GM20431 (cell line): ENCODE measurements at regions not wholly inside any gene's neighbourhood (a gene's known extent, or its start where the extent isn't known, plus 50 kb on each side); places are given as distances from the start of the nearest gene placed in this dataset.
"Not testable (repeated sequence)": the region's sequence is repeated elsewhere in the genome, so short reads cannot be mapped to it uniquely, and the experiment has no call there.

Experiments
- in situ Hi-C: fragments of 300-500 bp; cut with MseI, MboI; formaldehyde crosslinking; loops from one replicate; pipeline ENCODE4 v1.15.0; 2020; ENCODE audit warnings: low sequenced_read_pairs; ENCODE audit not compliant: unreplicated experiment

DNA sequence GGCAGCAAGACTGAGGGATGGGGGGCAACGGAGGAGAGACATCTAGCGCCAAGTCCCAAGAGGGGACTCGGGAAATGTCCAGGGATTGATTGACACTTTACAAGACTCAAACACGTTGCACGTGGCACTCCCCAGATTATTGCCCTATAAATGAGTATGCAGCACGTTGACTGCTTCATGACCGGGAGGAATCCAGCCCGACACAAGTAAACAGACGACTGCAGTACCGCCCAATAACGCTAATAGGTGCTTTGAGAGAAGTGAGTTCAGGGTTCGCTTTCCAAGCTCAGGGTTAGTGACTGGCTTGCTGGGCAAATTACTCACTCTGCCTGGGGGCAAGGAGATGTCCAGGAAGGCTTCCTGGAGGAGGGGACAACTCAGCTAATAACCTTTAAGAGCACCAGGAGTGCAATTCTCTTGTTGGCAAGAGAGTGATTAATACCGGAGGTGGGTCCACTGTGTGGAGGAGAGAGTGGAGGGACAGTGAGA is 73.3 kb upstream of the MYL10 start:
- in situ Hi-C loops: no loop called here

DNA sequence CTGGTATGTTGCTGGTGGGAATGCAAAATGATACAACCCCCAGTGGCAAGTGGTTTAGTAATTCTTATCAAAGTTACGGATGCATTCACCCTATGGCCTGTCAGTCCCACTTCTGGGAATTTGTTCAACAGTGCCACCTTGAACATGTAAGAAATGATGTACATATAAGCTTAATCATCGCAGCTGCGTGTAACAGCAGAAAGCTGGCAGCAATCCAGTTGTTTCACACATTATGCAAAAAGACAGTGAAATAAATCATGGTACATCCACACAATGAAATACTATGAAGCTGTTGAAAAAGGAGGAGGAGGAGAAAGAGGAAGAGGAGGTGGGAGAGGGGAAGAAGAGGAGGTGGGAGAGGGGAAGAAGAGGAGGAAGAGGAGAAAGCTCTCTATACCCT is 76.2 kb upstream of the MYL10 start:
- in situ Hi-C loops: no loop called here

DNA sequence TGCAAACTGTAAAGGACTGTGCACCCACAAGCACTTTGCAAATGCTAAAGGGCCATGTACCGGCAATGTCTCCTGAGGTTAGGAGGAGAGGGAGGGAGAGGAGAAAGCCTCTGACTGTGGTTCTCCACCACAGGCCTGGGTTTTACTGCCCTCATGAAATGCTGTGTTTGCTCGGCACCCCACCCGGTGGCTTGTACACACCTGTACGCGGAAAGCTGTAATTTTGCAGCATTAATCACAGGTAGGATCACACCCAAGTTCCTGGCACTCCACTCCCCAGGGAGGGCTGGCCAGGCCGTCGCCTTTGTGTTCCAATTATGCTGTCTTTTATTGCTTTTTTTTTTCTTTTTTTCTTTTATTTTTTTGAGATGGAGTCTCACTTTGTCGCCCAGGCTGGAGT is 78.5 kb upstream of the MYL10 start:
- in situ Hi-C loops: no loop called here

DNA sequence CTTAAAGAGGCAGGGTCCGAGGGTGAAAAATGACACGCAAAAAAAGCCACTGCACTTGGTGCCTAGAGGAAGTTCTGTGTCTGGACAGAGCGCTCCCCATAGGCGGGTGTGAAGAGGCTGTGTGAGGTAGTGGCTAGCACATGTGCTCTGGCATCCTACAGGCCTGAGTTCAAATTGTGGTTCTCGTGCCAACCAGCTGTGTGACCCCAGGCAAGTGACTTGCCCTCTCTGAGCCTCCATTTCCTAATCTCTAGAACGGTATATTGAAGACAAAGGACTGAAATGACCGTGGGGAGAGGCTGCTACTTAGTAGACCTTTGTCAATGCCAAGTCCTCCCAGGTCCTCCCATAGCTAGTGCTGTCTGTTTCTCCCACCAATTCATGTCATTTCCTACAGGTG is 79.1 kb upstream of the MYL10 start:
- in situ Hi-C loops: no loop called here

DNA sequence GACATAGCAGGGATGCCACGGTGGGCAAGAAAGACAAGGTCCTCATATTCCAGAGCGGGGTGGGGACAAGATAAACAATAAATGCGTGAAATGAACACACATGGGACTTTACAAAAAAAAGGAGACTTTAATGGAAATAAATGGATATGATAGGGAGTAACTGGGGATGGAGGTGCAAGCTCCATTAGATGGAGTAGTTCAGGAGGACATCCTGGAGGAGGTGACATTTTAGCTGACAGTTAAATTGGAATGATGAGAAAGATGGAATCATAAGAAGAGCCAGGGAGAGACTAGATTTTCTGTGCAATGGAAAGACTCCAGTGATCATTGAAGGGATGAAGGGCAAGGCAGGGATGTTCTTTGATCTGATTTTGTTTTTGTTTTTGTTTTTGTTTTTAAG is 83.6 kb upstream of the MYL10 start:
- in situ Hi-C loops: no loop called here

DNA sequence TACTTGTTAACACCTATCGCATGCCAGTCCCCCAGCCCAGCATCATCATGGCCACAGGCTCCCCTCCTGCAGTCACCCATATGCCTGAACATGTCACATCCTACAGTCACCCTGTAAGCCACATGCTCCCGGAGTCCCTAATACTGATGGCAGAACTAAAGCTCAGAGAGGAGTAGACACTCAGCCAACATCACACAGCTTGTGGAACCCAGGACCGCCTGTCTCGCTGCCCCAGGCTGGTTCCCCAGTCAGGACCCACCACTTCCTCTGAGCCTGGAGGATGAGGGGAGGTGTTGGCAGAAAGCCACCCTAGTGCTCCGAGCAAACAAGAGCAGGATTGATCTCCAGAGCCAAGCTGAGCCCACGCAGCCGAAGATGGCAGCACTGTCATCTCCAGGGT is 85.0 kb upstream of the MYL10 start:
- in situ Hi-C loops: no loop called here

DNA sequence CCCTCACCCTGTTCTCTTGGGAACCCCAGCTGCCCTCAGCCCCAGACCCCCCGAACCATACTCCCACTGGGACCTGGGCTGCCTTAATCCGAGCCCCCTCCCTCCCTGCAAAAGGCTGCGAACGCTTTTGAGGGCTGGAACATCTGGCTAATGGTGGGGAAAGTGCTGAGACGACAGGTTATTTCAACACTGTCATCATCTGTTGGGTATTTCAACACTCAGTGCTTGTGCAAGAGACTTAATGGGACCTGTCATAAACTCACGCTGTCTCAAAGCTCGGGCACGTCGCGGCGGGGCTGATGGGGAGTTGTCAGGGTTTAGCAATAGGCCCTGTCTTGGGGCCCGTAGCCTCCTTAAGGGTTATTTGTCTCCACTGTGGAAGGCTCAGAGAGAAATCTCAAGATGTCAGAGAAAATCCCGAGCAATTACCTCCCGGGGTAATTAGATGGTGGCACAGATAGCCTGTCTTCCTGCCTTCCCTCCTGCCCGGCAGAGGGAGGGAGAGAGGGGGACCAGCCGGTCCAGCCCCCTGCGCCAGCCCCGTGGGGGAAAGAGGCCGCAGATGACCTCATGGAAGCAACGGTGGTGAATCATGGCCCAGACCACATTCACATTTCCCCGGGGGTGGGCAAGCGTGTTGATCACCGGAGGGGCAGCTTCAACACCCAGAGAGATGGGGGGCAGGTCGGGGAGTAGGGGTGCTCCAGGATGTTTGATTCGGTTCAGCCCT is 88.7 kb upstream of the MYL10 start:
- in situ Hi-C loops: no loop called here

DNA sequence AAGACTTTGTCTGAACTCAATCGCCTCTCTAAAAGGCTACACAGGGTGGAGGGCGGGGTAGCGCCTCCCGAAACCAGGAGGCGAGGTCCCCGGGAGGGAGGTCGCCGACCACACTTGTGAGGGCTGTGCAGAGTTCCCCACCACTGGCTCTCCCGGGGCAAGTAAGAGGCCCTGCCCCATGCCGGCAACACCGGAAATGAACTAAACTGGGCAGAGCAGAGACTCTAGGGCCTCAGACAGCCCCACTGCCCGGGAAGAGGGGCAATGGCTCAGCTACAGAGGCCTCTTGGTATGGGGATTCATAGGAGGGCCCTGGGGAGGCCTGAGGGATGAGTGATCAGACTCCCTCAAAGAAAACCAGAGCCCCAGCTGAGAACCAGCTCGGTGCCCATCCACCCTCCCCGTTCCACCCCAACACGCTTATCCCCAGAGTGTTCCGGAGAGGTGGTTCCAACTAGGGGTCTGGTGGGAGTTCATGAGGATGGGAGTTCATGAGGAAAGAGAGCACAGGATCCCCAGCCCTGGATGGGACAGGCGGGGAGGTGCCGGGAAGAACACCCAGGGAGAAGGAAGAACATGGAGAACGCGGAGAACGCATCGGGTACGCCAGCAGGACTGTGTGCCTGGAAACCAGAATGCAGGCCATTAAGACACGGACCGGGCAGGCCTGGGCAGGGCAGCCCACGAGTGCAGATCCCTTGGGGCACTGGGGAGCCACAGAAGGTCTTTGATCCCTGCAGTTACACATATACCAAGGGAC is 89.4 kb upstream of the MYL10 start:
- in situ Hi-C loops: no loop called here

DNA sequence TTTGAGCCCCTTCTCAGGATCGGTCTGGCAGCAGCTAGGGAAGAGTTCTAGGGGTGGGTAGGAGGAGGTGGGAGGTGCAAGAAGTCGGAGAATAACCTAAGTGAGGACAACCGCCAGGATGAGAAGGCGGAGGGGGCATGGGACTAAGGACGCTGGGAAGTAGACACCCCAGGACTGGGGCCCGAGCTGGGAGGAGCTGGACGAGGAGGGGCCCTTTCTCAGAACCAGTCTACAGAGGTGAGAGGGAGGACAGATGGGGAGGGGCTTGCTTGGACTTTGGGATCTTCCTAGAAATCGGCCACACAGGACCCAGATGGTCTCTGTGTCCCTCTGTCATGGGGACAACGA is 90.0 kb upstream of the MYL10 start:
- in situ Hi-C loops: no loop called here

DNA sequence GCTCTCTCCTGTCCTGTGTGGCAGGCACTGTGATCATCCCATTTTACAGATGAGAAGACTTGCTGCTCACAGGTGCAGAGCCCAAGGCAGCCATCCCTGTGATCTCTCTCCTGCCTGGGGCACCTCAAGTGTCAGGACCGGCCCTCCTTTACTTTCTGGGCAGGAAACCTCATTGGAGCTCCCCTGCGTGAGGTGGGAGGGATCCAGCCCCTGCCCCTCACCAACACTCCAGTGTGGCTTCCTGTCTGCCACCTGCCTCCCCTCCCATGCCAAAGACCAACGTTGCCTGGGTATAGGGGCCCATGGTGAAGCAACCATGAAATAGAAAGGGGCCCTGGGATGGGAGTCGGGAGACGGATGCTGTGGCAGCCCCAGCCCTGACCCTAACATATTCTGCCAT is 91.2 kb upstream of the MYL10 start:
- in situ Hi-C loops: no loop called here

DNA sequence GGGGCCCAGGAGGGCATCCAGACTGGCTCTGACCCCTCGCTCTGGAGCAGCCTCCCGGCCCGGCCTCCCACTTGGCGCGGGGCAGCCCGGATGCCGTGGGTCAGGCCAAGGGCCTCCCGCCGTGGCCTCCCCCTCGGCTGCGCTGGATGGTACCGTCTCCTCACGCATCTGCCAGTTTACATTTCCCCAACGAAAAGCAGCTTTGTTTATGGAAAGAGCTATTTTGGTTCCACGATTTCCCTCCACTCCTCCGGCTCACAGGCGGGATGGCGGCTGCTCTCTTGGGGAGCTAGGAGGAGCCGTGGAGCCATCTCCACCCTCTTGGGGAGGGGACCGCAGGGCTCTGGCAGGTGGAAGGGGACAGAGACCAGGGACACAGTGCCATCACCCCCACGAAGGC is 93.2 kb upstream of the MYL10 start:
- in situ Hi-C loops: no loop called here

DNA sequence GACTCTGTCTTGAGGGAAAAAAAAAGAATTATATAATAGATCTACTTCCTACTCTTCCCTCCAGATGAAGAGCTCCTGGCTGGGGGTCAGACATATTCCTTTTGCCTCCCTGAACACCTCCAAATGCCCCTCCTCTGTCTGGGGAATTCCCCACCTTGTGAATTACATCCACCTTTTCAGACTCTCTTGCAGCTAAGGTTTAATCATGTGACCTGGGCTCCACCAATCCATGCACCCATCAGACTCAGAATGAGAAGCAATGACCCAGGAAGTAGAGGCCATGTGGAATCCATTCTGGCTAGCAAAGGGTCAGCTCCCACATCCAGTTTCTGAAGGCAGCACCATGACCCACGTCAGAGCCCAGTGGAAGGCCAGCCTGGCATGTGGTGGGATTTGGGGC is 93.6 kb upstream of the CUX1 start:
- in situ Hi-C loops: no loop called here

DNA sequence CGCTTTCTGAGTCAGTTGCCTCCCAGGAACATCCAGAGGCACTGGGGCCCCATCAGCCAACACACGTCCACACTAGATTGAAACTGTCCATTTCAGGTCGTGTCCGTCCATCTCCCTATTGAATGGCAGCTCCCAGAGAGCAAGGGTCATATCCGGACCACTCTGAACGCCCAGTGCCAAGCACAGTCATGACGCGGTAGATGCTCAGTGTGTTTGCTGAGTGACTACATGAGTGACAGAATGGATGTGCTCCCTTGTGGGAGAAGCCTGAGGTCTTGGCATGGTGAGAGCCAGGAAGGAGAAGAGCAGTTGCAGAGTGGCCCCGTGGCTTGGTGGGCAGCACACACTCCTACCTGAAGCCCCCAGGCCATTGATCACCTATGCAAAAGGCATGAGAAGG is 92.5 kb upstream of the CUX1 start:
- in situ Hi-C loops: no loop called here

DNA sequence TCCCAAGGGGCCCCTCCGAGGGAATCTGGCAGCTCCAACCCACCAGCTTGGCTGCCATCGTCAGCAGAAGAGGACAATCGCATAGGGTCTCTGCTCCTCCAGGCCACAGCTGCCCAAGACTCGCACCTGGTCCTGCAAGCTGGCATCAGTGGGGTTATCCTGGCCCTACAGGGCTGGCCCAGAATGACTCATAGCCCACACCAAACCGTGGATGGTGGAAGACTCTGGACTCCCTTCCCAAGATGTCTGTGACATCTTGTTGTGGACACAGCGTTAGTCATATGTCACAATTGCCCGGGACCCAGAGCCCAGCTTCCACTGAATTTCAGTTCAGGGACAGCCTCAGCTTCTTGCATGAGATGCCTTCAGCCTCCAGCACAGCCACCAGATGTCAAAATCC is 91.5 kb upstream of the CUX1 start:
- in situ Hi-C loops: no loop called here

DNA sequence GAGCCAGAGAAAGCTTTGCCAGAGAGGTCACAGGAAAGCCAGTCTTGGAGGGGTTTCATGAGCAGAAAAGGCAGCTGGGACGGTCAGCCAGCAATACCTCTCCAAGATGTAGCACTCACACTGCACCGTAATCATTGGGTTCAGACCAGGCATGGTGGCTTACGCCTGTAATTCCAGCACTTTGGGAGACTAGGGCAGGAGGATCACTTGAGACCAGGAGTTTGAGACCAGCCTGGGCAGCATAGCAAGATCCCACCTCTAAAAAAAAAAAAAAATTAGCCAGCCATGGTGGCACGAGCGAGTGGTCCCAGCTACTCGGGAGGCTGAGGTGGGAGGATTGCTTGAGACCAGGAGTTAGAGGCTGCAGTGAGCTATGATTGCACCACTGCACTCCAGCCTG is 90.2 kb upstream of the CUX1 start:
- in situ Hi-C loops: no loop called here

DNA sequence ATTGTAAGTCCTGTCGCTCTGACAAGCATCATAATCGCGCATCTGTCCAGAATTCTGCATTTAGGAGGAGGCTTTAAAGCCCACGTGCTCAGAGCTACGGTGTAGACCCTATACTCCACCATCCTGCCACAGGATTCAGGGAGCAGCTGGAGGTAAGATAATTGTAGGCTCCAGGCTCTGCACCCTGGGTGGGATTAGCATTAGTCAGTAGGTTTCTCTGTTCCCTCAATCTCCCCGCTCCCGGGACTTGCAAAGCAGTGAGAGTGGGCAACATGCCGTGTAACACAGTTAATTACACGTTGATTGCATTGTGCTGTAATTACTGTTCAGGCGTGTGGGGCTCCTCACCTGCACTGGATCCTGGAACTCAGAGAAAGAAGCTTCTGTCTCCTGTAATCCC is 89.3 kb upstream of the CUX1 start:
- in situ Hi-C loops: no loop called here

DNA sequence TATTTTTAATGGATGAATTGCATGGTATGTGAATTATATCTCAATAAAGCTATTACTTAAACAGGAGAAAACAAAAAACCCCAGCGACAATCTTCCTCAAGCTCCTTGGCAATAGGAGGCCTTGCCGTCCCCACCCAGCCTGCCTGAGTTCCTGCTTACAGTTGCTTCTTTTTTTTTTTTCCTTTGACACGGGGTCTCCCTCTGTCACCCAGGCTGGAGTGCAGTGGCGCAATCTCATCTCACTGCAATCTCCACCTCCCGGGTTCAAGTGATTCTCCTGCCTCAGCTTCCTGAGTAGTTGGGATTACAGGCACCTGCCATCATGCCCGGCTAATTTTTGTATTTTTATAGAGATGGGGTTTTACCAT is 88.6 kb upstream of the CUX1 start:
- in situ Hi-C loops: not testable (repeated sequence)

DNA sequence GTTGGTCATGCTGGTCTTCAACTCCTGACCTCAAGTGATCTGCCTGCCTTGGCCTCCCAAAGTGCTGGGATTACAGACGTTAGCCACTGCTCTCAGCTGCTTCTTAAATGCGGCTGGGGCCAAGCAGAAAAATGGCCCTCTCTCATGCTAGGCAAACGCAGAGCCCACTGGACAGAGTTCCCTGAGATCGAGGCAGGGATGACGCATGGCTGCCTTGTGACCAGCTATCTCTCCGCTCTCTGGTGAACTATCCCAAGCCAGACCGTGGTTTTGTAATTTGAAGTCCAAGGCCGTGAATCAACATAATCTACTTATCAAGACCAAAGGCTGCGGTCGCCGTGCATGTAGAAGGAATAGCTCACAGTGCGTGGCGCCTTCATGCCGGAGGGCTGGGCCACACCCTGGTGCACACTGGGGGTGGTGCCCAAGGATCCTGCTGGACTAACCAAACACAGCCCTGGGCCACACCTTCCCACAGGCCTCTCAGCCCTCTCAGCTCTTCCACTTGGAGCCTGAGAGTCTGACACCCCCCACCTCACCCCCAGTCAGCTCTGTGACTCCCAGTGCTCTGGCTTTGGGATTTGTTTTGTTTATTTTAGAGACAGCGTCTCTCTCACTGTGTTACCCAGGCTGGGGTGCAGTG is 88.1 kb upstream of the CUX1 start:
- in situ Hi-C loops: no loop called here

DNA sequence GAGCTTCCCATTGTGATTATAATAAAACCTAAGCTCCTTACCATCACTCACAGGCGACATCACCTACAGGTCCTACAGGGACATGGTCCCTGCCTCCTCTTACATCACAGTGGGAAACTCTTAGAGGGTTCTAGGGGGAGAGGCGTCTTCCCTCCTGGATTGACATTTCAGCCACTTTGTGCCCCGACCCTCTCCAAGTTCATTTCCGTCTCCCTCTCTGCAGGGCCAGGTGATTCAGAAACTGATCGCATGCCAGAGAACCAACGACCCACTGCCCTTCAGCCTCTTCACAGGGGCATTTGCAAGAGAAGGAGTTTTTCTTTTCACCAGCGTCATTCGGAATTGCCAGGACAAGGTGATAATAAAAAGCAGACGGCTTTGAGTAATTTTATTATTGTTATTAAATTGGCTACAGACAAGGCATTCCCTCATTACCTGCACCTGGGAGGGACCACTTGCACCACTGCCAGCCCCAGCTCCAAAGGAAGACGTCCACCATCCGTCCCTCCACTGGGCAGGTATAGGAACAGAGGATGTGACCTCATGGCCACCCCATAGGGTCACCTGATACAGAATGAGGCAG is 85.8 kb upstream of the CUX1 start:
- in situ Hi-C loops: no loop called here

DNA sequence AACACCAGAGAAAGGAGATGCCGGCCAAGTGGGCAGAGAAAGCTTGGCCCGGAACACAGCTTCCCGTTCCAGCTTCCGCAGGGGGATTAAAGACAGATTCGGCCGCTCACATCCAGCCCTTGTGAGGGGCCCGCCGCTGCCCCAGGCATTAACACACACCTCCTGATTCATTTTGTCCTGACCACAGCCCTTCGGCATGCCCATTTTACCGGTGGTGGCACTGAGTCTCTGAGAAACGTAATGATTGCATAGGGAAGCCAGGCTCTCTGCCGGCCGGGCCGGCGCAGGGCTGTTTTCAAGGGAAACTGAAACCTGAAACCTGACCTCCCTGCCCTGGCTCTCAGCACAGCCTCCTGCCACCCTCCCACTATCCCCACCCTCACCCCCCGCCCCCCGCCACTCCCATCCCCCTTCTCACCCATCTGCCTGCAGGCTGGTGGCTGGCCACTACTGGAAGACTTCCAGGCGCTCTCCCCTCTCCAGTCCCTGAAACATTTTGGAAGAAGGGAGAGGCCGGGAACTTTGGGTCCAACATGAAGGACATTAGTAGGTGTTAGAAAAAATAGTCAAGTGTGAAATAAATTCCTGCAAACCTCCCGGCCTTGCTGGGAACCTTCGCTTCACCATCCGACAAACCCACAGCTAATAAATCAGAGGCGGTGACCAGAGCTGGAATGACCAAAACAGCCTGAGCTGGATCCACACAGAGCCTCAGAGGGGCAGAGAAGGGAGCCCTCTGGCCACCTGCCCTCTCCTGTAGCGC is 83.5 kb upstream of the CUX1 start:
- in situ Hi-C loops: no loop called here
